ENCODE measurements at regions not wholly inside any gene's neighbourhood (a gene's known extent, or its start where the extent isn't known, plus 50 kb on each side); places are given as distances from the start of the nearest gene placed in this dataset.

DNA sequence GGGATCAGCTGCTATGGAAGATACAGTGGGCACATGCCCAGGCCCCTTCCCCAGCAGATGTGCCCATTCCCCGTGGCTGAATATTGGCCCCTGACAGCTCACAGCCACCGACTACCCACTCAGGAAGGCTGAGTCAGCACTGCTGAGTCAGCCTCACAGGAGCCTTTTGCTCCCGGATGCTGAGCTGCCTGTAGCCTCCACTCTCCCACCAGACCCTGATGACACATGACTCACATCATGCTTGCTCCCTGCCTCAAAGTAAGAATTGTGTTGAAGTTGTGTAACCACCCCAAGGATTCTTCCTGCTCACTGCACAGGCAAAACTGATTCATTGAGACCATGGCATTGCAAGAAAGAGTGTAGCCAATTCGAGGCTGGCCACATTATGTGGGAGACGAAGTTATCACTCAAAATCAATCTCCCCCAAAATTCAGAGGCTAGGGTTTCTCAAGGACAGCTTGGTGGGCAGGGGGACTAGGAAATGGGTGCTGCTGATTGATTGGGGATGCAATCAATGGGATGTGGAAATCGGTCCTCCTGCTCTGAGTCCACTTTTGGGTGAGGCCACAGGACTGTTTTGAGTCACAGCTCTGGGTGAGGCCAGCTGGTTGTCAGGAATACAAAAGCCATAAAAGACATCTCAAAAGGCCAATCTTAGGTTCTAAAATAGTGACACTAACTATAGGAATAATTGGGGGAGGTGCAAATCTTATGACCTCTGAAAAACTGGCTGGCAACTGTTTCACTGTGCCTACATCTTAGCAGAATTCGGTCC is 556.6 kb upstream of the CDH4 start:
- FAIRE-seq (no peak), DNase-seq (no peak)
- Histone ChIP-seq H3K9me3 (ENCODE audit: control insufficient read depth in 2 of 3, insufficient read depth in 1 of 3, low read length in 3 of 3) (no peaks in the 10 kb centered on the region), H3K4me1 (ENCODE audit: control insufficient read depth in 2 of 3, insufficient read depth in 2 of 3, low read depth in 1 of 3, low read length in 3 of 3) (no peaks in the 10 kb centered on the region), H3K27me3 (ENCODE audit: control insufficient read depth, insufficient read depth, low read length) (no peaks in the 10 kb centered on the region), H3K9ac (ENCODE audit: low read length in 3 of 3) (no peak overlapping the region), H3K27ac (ENCODE audit: low read depth in 2 of 2, low read length in 2 of 2) (no peak overlapping the region), H3K36me3 (ENCODE audit: control insufficient read depth in 2 of 3, insufficient read depth in 3 of 3, low read length in 3 of 3) (no peaks in the 10 kb centered on the region), H3K4me3 (ENCODE audit: low read length in 3 of 3) (no peak overlapping the region)
- intact Hi-C loops (cut with DNase I), result no loop called here
- TF ChIP-seq, protein P1, sequence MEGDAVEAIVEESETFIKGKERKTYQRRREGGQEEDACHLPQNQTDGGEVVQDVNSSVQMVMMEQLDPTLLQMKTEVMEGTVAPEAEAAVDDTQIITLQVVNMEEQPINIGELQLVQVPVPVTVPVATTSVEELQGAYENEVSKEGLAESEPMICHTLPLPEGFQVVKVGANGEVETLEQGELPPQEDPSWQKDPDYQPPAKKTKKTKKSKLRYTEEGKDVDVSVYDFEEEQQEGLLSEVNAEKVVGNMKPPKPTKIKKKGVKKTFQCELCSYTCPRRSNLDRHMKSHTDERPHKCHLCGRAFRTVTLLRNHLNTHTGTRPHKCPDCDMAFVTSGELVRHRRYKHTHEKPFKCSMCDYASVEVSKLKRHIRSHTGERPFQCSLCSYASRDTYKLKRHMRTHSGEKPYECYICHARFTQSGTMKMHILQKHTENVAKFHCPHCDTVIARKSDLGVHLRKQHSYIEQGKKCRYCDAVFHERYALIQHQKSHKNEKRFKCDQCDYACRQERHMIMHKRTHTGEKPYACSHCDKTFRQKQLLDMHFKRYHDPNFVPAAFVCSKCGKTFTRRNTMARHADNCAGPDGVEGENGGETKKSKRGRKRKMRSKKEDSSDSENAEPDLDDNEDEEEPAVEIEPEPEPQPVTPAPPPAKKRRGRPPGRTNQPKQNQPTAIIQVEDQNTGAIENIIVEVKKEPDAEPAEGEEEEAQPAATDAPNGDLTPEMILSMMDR (IDR thresholded peaks at IDR 0.05; ENCODE audit: borderline replicate concordance, extremely low read depth, insufficient read depth), result no peak

DNA sequence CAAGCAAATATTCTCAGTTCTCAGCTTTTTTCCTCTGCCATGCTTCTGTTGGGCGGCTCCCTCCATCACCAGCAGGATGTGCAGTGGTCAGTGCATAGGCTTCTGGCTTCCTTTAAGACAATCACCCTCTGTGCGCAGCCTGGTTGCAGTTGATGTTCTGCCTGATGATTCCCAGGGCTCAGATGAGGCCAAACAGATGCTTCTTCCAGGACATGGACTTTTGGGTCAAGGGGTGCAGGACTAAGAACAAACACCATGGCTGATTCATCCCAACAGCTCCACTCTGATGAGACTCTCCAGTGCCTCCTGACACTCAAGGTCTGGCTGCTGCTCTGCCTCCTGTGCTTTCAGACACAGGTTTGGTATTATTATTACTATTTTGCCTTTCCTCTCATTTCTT is 554.8 kb upstream of the CDH4 start:
- intact Hi-C loops (cut with DNase I), result no loop called here
- Histone ChIP-seq H3K4me3 (ENCODE audit: low read length in 3 of 3) (no peak overlapping the region), H3K9ac (ENCODE audit: low read length in 3 of 3) (no peak overlapping the region), H3K9me3 (ENCODE audit: control insufficient read depth in 2 of 3, insufficient read depth in 1 of 3, low read length in 3 of 3) (no peaks in the 10 kb centered on the region), H3K4me1 (ENCODE audit: control insufficient read depth in 2 of 3, insufficient read depth in 2 of 3, low read depth in 1 of 3, low read length in 3 of 3) (no peaks in the 10 kb centered on the region), H3K36me3 (ENCODE audit: control insufficient read depth in 2 of 3, insufficient read depth in 3 of 3, low read length in 3 of 3) (no peaks in the 10 kb centered on the region), H3K27ac (ENCODE audit: low read depth in 2 of 2, low read length in 2 of 2) (no peak overlapping the region), H3K27me3 (ENCODE audit: control insufficient read depth, insufficient read depth, low read length) (no peaks in the 10 kb centered on the region)
- TF ChIP-seq, protein P1 (IDR thresholded peaks at IDR 0.05; ENCODE audit: borderline replicate concordance, extremely low read depth, insufficient read depth), result no peak
- FAIRE-seq, result no peak
- DNase-seq, result no peak

DNA sequence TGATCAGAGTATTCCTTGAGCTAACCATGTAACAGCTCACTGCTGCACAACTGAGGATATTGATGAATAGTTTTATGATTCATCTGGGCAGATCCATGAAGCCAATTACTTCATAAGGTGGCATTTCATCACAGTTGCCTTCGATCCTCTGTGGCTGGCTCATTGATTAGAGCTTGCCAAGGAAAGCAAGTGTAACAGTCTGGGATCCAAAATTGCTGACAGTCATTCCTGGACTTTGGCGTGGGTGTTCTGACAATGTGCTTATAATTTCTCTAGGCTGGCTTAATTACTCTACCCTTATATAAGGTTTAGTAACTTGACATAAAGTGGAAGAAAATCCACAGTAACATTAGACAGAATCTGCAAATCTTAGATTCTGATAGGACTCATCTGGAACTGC is 551.3 kb upstream of the CDH4 start:
- Histone ChIP-seq H3K4me1 (ENCODE audit: control insufficient read depth in 2 of 3, insufficient read depth in 2 of 3, low read depth in 1 of 3, low read length in 3 of 3) (no peaks in the 10 kb centered on the region), H3K9ac (ENCODE audit: low read length in 3 of 3) (no peak overlapping the region), H3K36me3 (ENCODE audit: control insufficient read depth in 2 of 3, insufficient read depth in 3 of 3, low read length in 3 of 3) (no peaks in the 10 kb centered on the region), H3K27me3 (ENCODE audit: control insufficient read depth, insufficient read depth, low read length) (no peaks in the 10 kb centered on the region), H3K27ac (ENCODE audit: low read depth in 2 of 2, low read length in 2 of 2) (no peak overlapping the region), H3K4me3 (ENCODE audit: low read length in 3 of 3) (no peak overlapping the region), H3K9me3 (ENCODE audit: control insufficient read depth in 2 of 3, insufficient read depth in 1 of 3, low read length in 3 of 3) (no peaks in the 10 kb centered on the region)
- DNase-seq (no peak), FAIRE-seq (no peak)
- TF ChIP-seq, protein P1 (IDR thresholded peaks at IDR 0.05; ENCODE audit: borderline replicate concordance, extremely low read depth, insufficient read depth), result no peak
- intact Hi-C loops (cut with DNase I), result no loop called here

DNA sequence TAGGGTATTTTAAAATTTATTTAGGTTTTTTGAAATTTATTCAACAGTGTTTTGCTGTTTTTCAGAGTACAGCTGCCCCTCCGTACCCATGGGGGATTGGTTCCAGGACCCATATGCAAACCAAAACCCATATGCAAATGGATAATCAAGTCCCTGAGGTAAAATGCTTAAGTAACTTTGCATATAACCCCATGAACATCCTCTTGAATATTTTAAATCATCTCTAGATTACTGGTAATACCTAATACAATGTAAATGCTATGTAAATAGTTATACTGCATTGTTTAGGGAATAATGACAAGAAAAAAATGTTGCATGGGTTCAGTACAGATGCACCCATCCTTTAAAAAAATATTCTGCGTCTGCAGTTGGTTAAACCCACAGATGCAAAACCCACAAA is 547.9 kb upstream of the CDH4 start:
- H3K4me3 ChIP-seq (ENCODE audit: low read length in 3 of 3), result no peak overlapping the region

More for the DNA sequence above, 547.9 kb upstream of the CDH4 start:
- DNase-seq, result no peak
- intact Hi-C loops (cut with DNase I), result no loop called here
- no peak overlapping the region for H3K27ac ChIP-seq (ENCODE audit: low read depth in 2 of 2, low read length in 2 of 2)
- no peaks in the 10 kb centered on the region for H3K4me1 ChIP-seq (ENCODE audit: control insufficient read depth in 2 of 3, insufficient read depth in 2 of 3, low read depth in 1 of 3, low read length in 3 of 3)
- H3K27me3 ChIP-seq (ENCODE audit: control insufficient read depth, insufficient read depth, low read length), result no peaks in the 10 kb centered on the region
- TF ChIP-seq, protein P1 (IDR thresholded peaks at IDR 0.05; ENCODE audit: borderline replicate concordance, extremely low read depth, insufficient read depth), result no peak
- no peak for FAIRE-seq
- no peaks in the 10 kb centered on the region for H3K36me3 ChIP-seq (ENCODE audit: control insufficient read depth in 2 of 3, insufficient read depth in 3 of 3, low read length in 3 of 3)
- no peaks in the 10 kb centered on the region for H3K9me3 ChIP-seq (ENCODE audit: control insufficient read depth in 2 of 3, insufficient read depth in 1 of 3, low read length in 3 of 3)
- no peak overlapping the region for H3K9ac ChIP-seq (ENCODE audit: low read length in 3 of 3)

Measured in kidney (tissue), 13 donors.